Spleen (tissue), 11 donors: ENCODE measurements at regions not wholly inside any gene's neighbourhood (a gene's known extent, or its start where the extent isn't known, plus 50 kb on each side); places are given as distances from the start of the nearest gene placed in this dataset.

Experiments used
- DNase-seq: peaks from one replicate; pipeline ENCODE4 v3.0.0-alpha.2; 2020
- H3K27ac ChIP-seq, 8 donors: fragments of 200-600 bp; sonication (generic) in 7 of 8; 1 replicate in 4 of 8; 2 replicates in 4 of 8; pipeline versions ENCODE4 v1.5.0 to v1.8.0; 2016 to 2021; ENCODE audit warnings: inconsistent platforms in 4 of 8, mild to moderate bottlenecking in 4 of 8, moderate library complexity in 1 of 8
- H3K27me3 ChIP-seq, 7 donors: fragments of 200-600 bp; sonication (generic) in 6 of 7; replicated peaks in 1 of 7; 1 replicate in 4 of 7; 2 replicates in 3 of 7; pipeline versions ENCODE4 v1.5.0 to v1.8.0; 2016 to 2021; ENCODE audit warnings: inconsistent platforms in 3 of 7, mild to moderate bottlenecking in 1 of 7
- H3K36me3 ChIP-seq, 6 donors: fragments of 200-600 bp; sonication (generic) in 5 of 6; 1 replicate in 4 of 6; 2 replicates in 2 of 6; pipeline versions ENCODE4 v1.5.0 to v1.8.0; 2016 to 2021; ENCODE audit warnings: inconsistent platforms in 2 of 6
- H3K4me1 ChIP-seq, 6 donors: fragments of 200-600 bp; sonication (generic) in 5 of 6; 1 replicate in 3 of 6; 2 replicates in 3 of 6; pipeline versions ENCODE4 v1.5.0 to v1.8.0; 2016 to 2021; ENCODE audit warnings: inconsistent platforms in 3 of 6
- H3K4me3 ChIP-seq, 8 donors: fragments of 200-600 bp; sonication (generic) in 7 of 8; 1 replicate in 4 of 8; 2 replicates in 4 of 8; pipeline versions ENCODE4 v1.5.0 to v1.8.0; 2016 to 2021; ENCODE audit warnings: inconsistent platforms in 4 of 8, mild to moderate bottlenecking in 4 of 8, moderate library complexity in 2 of 8
- H3K9me3 ChIP-seq, 8 donors: fragments of 200-600 bp; sonication (generic) in 7 of 8; 1 replicate in 4 of 8; 2 replicates in 4 of 8; pipeline versions ENCODE4 v1.5.0 to v1.8.0; 2016 to 2021; ENCODE audit warnings: inconsistent platforms in 4 of 8
- POLR2A ChIP-seq, 3 donors: fragments of 450-650 bp; IDR thresholded peaks; one replicate each; pipeline ENCODE4 v1.5.1; 2017; ENCODE audit warnings: antibody characterized with exemption in 3 of 3, mild to moderate bottlenecking in 1 of 3
- POLR2AphosphoS5 ChIP-seq, 3 donors: sonication (generic); formaldehyde crosslinking; IDR thresholded peaks; one replicate each; pipeline ENCODE4 v1.5.1; 2017; ENCODE audit warnings: antibody characterized with exemption in 3 of 3
- WGBS, 5 donors: extraction: QIAGEN DNeasy Blood & Tissue Kit in 3 of 5; methylation state at CpG; one replicate each; pipeline versions ENCODE4 v1.1.5 to v1.1.7; 2013 to 2018; 5-methylcytosine and 5-hydroxymethylcytosine counted together
- intact Hi-C: fragments of 100-400 bp; cut with DNase I; formaldehyde crosslinking; loops from one replicate; pipeline ENCODE4 v1.15.0; 2023; ENCODE audit warnings: low total_unique reads
- TF ChIP-seq, protein P1 (sequence below), 11 experiments: fragments of 200-600 bp in 7 of 11; fragments of 450-650 bp in 4 of 11; sonication (generic) in 4 of 11; IDR thresholded peaks in 8 of 11; conservative IDR thresholded peaks in 3 of 11; 1 replicate in 7 of 11; 2 replicates in 4 of 11; pipeline versions ENCODE4 v1.4.0 to v1.8.0; 2016 to 2021; ENCODE audit warnings: antibody characterized with exemption in 11 of 11, inconsistent platforms in 4 of 11, mild to moderate bottlenecking in 1 of 11
- donor health status: healthy with polysubstance abuse.
- donor health status: DM: no; HTN: no; CAD: no; lungs with moderate emphysema.
- donor health status: DM: no; HTN: no; CAD: no.
- donor health status: Bipolar disorder and iron deficiency.
- donor health status: healthy.
- donor health status: DM: no; HTN: no; CAD: no.
- donor health status: DM: yes; HTN: yes; CAD: no.

DNA sequence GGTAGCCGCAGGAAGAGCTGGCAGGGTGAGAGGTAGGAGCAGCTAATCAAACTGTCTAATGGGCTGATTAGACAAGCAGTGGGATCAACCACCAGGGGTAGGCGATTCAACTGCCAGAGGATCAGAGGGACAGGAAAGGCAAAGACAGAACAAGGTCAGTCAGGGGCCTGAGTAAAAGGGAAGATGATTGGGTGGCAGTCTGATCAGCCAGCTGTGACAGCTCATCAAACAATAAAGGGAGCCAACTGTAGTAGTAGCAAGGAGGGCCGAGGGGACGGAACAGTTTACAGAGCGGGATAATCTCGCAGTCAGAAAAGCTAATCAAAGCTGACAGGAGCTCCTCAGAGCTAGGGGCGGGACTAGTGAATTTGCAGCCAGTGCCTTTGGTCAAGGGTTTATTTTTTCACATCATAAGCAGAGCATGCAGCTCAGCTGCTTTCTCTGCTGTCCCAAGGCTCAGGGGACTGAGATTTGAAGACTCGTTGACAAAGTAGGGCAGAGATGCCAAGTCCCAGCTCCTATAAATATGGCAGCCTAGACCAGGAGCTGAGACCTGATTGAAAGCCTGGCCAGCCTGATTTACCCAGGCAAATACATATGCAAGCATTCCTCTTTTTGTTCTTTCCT, 418.2 kb downstream of the GABRG2 start:
- Histone ChIP-seq H3K27ac (no peak overlapping the region), H3K4me3 (no peak overlapping the region), H3K27me3 (no peaks in the 10 kb centered on the region), H3K9me3 (no peaks in the 10 kb centered on the region), H3K36me3 (no peaks in the 10 kb centered on the region), H3K4me1 (no peaks in the 10 kb centered on the region)
- TF ChIP-seq, protein P1, sequence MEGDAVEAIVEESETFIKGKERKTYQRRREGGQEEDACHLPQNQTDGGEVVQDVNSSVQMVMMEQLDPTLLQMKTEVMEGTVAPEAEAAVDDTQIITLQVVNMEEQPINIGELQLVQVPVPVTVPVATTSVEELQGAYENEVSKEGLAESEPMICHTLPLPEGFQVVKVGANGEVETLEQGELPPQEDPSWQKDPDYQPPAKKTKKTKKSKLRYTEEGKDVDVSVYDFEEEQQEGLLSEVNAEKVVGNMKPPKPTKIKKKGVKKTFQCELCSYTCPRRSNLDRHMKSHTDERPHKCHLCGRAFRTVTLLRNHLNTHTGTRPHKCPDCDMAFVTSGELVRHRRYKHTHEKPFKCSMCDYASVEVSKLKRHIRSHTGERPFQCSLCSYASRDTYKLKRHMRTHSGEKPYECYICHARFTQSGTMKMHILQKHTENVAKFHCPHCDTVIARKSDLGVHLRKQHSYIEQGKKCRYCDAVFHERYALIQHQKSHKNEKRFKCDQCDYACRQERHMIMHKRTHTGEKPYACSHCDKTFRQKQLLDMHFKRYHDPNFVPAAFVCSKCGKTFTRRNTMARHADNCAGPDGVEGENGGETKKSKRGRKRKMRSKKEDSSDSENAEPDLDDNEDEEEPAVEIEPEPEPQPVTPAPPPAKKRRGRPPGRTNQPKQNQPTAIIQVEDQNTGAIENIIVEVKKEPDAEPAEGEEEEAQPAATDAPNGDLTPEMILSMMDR (IDR thresholded peaks at IDR 0.05 in 8 of 11, conservative IDR thresholded peaks at IDR 0.05 in 3 of 11), result no peak
- TF ChIP-seq POLR2AphosphoS5 (IDR thresholded peaks at IDR 0.05), result no peak
- TF ChIP-seq POLR2A (IDR thresholded peaks at IDR 0.05), result no peak
- intact Hi-C loops, result no loop called here
- no peak for DNase-seq
- 76 to 89% (median 81%) methylated on average over 8 of the region's 8 CpGs for WGBS, 5 donors

DNA sequence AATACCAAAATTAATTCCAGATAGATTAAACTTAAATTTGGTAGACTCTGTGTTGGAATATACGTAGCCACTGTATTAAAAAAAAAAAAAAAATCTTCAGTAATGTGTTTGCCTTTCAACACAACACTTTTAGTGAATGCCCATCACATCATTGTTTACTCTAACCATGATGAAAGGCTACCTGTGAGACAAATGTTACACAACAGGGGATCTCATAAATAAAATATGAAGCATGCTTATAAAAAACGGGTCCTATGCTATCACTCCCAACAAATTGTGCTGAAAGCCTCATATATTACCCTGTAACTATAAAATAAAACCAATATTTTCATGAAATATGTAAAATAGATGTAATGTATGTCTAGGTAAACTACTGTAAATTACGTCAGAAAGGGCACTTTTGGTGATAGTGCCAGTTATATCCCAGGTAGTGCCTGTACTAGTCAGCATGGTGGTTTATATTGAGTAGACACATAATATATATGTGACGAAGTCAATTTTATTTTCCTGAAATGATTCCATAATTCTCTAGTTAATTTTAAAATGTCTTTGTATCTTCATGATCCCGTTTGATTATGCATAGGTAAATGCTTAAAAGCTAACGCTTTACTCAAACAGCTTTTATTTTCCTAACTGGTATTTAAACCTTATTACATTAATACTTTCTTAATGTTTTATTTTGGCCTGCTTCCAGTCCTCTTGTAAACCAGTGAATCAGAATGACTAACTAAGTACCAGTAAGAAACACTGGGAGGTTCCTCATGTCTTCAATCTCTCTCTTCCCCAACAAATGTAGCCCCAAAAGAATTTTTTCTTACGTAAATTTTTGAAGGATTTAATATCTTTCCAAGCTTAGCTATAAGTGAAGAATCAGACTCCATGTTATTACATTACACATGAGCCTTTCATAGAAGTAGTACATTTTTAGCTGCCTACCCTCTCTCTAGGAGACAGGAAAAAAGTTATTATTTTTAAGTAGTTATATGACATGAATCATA, 420.3 kb downstream of the GABRG2 start:
- no peaks in the 10 kb centered on the region for H3K4me1 ChIP-seq

DNA sequence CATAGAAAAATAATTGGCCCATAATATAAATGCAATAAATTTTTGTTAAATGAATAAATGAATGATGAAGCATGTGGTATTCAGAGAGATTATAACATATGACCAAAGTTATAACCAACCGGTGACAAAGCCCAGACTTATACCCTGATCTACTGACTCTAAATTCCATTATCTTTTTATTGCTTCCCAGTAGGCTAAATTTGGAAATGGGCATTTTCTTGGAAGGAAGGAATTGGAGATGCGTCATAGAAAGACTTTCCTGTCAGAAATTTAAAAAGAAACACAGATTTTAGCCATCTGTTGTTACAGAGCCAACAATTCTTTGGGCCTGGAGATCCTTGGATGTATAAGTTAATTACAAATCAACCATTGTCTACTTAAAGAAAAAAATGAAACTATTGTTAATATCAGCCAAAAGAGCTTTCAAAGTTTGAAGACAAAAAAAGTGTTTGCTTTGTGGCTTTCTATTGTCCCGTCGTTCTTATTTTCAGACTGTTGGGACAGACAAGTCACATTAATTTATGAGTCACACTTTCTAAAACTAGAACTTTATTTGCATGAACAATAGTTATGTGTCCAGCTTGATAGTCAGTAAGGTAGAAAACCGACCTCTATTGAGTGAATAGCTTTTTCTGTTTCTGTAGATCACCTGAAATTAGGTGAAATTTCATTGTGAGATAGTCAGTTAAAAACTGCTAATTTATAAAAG, 428.7 kb downstream of the GABRG2 start:
- no peak overlapping the region for H3K27ac ChIP-seq
- TF ChIP-seq POLR2A (IDR thresholded peaks at IDR 0.05) (no peak), POLR2AphosphoS5 (IDR thresholded peaks at IDR 0.05) (no peak)
- TF ChIP-seq, protein P1 (IDR thresholded peaks at IDR 0.05 in 8 of 11, conservative IDR thresholded peaks at IDR 0.05 in 3 of 11), result no peak
- H3K9me3 ChIP-seq, result no peaks in the 10 kb centered on the region
- no peak for DNase-seq
- no peaks in the 10 kb centered on the region for H3K27me3 ChIP-seq
- H3K36me3 ChIP-seq, result no peaks in the 10 kb centered on the region
- 46 to 61% (median 53%) methylated on average over 5 of the region's 5 CpGs for WGBS, 5 donors
- H3K4me3 ChIP-seq, result no peak overlapping the region
- no peaks in the 10 kb centered on the region for H3K4me1 ChIP-seq
- intact Hi-C loops, result no loop called here

More for the DNA sequence above, 420.3 kb downstream of the GABRG2 start:
- Histone ChIP-seq H3K9me3 (no peaks in the 10 kb centered on the region), H3K27me3 (no peaks in the 10 kb centered on the region), H3K4me3 (no peak overlapping the region), H3K27ac (no peak overlapping the region), H3K36me3 (no peaks in the 10 kb centered on the region)
- intact Hi-C loops, result no loop called here
- no peak for DNase-seq
- TF ChIP-seq POLR2A (IDR thresholded peaks at IDR 0.05) (no peak), POLR2AphosphoS5 (IDR thresholded peaks at IDR 0.05) (no peak)
- TF ChIP-seq, protein P1 (IDR thresholded peaks at IDR 0.05 in 8 of 11, conservative IDR thresholded peaks at IDR 0.05 in 3 of 11), result no peak
- WGBS, 5 donors, result 71 to 84% (median 74%) methylated on average over 7 of the region's 7 CpGs
